ENCODE measurements at regions not wholly inside any gene's neighbourhood (a gene's known extent, or its start where the extent isn't known, plus 50 kb on each side); places are given as distances from the start of the nearest gene placed in this dataset.

DNA sequence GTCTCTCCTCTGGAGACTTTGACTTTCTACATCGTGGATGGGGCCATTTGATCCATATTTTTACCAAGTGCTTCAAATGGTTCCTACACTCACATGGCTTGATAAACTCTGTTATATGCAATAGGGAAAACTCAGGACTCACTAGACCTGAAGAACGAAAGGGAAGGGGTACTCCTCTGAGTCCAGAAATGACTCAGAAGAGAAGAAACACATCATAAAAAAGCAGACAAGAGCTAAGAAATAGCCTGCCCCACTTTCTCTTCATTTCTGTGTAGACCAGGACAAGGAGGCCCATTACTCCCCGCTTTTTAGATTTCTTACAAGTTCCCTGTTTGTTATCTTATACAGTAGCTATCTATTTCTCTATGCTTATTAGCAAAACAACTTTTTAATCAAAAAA is 369.8 kb upstream of the ARID1B start:
- DNase-seq (ENCODE audit: low read depth), result no peak

DNA sequence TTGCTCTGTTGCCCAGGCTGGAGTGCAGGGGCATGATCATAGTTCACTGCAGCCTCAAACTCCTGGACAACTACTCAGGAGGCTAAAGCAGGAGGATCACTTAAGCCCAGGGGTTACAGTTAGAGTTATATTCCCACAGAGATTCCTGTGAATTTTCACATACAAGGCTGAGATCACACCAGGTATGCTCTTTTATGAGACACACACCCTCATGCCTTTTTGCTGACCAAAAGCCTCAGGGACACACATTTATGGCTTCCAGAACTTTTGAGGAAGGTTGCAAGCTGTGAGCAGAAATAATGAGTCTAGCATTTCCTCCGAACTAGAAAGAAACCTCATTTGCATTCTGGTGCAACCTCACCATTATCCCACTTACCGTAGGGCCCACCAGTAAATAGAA is 370.5 kb upstream of the ARID1B start:
- no peak for DNase-seq (ENCODE audit: low read depth)

DNA sequence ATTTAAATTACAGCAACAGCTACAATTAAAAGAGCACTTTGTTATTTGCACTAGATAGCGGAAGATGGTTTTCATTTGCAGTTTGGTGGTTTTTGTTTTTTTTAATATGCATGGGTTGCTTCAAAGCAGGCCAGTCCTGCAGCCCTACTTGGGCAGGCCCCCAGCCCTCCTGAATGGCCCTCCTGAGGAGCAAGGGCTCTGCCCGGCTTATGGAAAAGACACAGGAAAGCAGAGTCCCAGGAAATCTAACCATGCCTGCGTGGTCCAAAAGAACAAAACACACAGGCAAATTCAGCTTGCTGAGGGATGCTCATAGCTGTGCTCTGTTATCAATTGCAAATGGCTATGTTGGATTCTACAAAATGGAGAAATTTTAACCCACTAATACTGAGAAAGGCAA is 371.1 kb upstream of the ARID1B start:
- no peak for DNase-seq (ENCODE audit: low read depth)

DNA sequence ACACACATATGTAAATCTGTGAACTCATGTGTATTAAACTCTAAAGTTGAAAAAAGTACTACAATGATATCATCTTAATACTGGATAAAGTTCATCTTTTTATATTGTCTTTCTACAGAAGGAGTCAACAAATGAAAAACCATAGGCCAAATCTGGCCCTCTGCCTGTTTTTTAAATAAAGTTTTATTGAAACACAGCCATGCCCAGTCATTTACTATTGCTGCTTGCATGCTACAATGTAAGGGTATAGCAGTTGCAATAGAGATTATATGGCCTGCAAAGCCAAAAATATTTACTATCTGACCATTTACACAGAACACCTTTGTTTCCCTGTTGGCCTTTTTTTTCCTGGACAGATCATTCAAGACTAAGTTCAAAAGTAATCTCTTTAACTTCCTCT is 374.6 kb upstream of the ARID1B start:
- no peak for DNase-seq (ENCODE audit: low read depth)

DNA sequence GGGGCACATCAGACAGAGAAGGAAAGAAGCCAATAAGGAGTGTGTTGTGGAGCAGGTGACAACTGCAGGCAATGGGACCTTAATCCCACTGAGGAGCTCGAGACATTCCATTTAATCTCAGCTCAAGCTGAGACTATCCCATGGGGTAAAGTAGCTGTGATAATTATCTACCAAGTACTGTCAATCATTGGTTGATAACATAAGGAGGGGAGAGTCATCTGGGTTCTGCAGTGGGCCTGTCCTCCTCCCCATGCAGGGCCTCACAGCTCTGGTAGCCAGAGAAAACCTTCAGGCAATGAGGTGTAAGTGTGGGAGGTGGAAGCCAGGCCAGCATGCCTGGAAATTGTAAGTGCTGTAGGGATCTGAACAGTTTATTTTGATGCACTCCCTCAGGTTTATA is 375.0 kb upstream of the ARID1B start:
- no peak for DNase-seq (ENCODE audit: low read depth)

DNA sequence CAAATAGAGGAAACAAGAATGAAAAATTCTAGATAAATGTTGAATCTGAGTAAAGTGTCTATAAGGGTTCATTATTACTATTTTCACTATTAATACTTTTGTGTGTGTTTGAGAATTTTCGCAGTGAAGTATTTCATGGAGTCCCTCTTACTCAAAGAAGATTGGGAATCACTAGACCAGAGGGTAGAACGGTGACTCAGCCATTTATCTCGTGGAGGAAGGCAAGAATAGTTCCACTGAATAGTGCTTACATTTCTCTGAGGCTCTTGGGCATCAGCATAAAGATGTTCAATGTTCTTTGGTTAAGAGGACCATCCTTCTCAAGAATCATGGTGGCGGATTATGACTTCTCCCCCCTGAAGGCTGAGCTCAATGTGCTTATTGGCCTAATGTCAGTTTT is 376.7 kb upstream of the ARID1B start:
- DNase-seq (ENCODE audit: low read depth), result no peak

DNA sequence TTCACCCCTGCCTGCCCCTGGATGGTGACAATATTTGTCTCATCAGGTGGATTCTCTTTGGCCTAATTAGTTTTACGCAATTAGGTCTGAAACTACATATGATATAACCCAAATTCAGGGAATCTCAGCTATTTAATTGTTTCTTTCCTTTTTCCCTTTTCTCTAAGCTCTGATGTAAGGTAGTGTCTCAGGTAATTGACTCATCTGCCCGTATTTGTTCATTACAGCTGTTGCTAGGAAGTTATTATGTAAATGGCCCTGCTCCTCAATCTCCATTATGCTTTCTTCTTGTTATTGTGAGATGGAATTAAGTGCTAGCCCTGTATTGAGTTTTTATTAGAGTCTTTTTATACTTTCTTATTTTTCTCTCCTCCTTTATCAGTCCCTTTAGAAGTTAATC is 378.2 kb upstream of the ARID1B start:
- no peak for DNase-seq (ENCODE audit: low read depth)

DNA sequence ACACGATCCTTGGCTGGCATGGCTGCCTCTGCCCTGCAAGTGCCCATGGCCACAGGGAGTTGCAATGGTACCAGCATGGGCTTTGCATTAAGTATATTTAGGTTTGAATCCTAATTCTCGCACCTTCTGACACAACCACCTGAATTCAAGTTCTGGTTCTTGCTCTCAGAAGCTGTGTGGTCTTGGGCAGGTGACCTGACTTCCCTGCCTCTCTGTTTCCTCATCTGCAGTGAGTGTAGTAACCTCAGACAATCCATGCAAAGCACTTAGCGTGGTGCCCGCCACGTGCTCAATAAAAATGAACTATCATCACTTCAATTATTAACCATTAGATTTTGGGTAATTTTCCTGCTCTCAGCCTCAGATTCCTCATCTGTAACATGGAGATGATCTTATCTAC is 378.8 kb upstream of the ARID1B start:
- DNase-seq (ENCODE audit: low read depth), result no peak

DNA sequence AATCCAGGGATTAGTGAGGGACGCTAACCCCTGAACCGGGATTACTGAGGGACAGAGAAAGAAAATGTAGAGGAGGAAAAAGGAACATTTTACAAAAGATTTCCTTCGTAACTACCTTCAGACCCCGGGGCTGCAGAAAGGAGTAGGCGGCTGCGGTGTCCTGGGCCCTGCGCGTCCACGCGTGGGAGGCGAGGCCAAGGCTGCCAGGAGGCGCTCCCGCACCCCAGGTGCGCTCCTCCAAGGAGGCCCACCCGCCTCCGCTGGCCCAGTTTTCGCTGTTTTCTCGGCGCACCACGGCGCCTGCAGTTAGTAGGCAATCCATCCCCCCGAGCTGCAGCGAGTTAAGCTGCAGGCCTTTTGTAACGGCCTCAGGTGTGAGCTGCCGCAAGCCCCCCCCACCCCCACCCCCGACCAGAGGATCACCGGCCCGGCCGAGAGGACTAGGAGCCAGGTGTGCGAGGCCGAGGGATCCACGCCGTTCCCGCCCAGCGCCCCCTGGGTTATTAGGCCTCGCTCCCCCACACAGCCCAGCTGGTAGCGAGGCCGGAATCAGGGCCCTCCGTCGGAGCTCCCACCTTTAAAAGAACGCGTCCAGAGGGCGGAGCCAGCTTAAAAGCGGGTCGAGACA is 380.3 kb upstream of the ARID1B start:
- no peak for DNase-seq (ENCODE audit: low read depth)

DNA sequence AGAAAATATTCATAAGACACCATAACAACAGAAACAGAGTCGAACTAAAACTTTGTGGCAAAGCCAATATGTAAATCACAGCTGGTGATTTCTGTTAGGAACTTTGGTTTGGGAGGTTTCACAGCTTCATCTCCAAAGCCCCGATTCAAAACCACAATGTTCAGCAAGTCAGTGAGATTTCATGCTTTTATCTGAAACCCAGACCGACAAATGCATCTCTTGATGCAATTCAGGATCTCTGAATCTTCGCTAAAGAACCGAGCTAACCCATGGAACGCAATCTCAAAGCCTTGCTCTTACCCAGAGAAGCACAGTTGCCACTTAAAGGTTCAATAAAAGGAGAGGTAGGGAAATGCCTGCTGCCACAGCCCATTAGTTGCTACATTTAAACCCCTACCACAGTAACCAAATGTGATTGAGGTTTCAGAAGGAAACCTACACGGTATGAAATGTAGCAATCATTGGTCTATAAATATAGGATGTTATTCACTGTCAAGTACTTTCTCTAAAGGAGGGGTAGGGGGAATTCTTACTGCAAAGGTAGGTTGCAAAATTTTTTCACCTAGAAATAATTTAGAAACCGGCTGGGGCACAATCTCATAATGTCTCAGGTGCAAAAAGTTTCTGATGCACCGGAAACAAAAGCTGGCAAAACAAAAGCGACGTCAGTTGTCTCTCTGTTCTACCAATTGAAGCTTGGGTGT is 381.0 kb upstream of the ARID1B start:
- DNase-seq (ENCODE audit: low read depth), result no peak

DNA sequence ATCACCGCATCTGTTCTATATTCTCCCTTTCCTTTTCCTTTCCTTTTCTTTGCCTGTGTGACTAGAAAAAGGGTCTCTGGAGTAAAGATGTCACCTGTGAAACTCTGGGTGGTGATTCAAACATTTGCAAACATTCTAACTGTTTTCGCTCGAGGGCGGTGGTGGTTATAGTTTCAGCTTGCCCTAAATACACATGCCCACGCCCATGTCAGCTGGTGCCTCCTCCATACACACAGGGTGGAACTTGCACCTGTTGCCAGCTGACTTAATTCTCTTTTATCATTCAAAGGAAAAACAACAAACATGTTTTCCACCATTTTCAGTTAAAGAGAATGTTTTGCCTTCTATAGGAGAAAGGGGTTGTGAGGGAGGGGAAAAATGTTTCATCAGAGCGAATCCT is 381.9 kb upstream of the ARID1B start:
- DNase-seq (ENCODE audit: low read depth), result no peak

DNA sequence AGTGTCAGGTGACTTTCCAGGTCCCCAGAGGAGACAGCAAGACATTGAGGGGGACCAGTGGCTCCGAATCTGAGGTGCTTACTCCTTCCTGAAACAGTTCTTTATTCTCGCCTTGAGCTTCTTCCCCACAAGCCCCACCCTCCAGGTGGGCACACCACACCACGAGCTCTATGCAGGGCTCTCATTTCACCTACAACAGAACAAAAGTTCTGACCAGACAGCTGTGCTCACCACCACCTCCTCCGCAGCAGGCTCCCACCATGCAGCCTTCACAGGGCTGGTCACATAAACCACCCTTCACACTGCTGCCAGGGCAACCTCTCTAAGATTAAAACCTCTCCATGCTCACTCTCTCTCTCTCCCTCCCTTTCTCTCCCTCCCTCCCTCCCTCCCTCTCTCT is 384.5 kb upstream of the ARID1B start:
- DNase-seq (ENCODE audit: low read depth), result no peak

DNA sequence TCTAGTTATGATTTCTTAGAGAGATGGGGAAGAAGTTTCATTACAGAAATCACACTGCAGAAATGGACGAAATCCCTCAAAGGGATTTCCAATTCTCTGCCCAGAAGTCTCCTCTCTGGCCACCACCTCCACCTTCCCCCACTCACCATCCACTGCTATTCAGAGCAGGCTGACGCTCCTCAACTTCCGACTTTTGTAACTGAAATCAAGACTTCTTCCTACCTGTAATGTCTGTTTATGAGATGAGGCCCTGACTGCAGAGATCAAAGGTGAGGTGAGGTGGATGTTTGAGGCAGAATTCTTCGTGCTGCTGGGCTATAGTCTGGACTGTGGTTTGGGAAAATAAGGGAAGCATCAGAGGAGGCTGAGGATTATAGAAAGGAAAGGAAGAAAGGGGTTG is 385.2 kb upstream of the ARID1B start:
- no peak for DNase-seq (ENCODE audit: low read depth)

DNA sequence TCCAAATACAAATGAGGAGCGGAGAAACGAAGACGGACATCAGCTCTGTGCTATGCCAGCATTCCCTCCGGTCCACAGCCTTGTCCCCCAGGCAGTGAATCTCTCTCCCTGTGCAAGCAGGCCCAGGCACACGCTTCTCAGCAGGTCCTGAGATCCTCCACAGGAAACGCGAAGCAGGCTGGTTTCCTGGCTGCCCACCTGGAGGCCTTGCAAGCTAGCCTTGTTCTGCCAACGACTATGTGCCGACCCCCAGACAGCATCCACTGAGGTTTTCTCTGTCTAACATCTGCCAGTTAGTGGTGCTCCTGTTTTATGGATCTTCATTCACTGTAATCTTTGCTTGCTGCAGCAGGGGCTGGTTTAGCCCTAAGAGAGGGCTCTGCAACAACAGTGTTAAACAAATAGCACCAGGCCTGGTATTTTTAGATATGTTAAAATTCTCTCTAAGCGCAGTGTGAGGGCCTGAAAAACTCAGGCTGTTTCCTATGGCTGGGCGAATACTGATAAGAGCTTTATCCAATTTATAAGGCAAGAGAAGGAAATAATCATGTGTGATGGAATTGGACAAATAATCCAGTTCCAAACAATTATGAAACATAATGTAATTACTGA is 386.0 kb upstream of the ARID1B start:
- no peak for DNase-seq (ENCODE audit: low read depth)

DNA sequence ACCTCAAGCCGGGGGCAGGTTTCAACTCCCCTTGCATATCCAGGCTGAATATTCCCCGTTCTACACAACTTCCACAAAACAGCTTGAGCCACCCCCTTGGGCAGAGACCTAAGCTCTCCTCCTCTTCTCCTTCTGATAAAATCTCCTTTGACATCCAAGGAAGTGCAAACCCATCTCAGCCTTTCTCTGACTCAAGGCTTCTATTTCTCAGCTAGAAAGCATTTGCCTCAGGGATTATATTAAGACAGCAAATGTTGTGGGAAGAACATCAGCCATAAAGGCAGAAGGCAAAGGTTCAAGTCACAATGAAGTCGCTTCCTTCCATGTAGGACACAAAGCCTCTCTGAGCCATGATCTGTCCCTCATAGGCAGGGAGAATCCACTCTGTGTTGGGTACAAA is 386.6 kb upstream of the ARID1B start:
- DNase-seq (ENCODE audit: low read depth), result no peak

DNA sequence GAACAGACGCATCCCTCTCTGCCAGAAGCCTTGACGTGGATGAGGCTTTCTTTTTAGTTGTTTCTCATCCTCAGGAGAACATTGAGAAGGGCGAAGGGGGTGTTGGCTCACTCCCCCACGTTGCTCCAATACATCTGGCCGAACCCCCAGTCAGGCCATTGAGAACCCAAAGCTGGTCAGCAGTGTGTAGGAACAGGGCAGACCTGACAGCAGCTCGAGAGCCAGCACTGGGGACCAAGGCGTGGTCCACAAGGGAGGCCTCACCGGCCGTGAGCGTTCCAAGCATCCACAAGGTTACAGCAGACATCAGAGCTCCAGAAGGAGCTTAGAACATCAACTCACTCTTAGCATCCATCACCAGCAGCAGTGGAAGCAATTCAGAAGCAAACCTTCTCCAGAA is 387.9 kb upstream of the ARID1B start:
- no peak for DNase-seq (ENCODE audit: low read depth)

DNA sequence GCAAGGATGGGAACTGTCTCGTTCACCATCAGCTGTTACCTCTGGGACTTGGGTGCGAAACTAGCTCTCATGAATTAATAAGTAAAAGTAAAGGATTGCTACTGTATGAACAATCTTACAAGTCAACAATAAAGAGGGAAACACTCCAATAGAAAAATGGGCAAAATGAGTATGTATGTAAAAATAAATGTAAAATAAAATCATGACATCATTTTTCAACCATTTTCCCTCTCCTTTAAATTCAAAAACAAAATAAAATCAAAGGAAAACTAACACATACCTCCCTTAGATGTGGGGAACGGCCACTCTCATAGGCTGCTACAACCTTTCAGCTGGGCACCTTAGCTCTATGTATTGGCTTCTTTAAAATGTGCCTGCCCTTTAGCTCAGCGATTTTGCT is 389.7 kb upstream of the ARID1B start:
- DNase-seq (ENCODE audit: low read depth), result no peak

DNA sequence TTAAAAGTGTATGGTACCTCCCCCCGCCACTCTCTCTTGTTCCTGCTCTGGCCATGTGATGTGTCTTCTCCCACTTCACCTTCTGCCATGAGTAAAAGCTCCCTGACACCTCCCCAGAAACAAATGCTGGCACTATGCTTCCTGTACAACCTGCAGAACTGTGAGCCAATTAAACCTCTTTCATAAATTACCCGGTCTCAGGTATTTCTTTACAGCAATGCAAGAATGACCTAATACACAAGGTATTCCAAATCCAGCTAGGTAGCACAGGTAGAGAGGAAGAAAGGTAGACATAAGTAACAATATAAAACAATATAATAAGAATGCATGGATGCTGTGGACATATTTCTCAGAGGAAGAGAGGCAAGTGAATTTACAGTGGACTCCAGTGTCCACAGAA is 394.1 kb upstream of the ARID1B start:
- no peak for DNase-seq (ENCODE audit: low read depth)

DNA sequence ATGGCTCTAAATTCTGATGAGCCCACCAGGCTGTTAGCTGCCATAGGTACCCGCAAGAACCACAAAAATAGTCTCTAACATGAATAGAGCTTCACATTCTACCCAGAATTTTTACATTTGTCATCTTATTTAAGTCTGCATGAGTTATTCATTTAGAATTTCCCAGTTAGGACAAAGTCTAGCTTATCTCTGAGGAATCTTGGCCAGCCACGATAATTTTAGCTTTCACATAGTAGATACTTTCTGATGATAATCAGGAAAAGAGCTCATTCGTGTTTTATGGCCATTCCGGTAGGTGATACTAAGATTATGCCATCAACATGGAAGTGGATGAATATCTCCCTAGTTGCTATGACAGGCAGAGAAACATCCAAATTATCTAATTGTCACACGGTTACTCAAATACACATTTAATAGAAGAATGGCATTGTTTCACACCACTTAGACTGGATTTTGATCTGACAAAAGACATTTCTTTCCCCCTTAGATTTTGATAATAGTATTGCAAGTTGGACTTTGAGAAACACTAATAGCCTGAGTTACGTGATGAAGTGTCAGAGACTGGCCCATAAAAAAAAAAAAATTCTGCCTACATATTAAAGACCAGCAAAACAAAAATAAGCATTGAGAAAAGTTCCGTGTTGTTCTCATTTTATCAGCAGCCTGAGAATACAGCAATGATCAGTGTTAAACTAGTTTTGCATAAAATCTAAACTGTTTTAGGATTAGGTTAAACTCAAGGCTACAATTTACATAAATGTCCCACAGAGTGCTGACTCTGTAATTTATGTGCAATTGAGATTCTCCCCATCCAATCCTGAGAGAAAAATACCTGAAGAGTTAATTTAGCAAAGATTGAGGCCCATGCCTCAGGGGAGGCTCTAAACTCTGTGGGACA is 397.5 kb upstream of the ARID1B start:
- no peak for DNase-seq (ENCODE audit: low read depth)

DNA sequence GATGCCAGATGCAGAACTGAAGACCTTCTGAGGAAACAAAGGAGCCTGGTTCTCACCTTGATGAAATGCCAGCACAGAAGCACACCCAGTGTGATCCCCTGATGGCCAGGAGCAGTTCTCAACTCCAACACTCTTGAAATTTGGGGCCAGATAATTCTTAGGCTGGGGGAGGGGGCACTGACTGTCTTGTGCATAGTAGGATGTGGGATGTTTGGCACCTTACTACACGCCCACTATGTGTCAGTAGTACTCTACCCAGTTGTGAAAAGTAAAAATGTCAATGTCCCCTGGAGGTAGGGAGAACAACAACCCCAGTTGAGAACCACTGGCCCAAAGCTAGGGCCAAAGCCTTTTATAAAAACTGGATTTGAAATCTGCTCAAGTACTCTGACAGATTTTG is 398.3 kb upstream of the ARID1B start:
- no peak for DNase-seq (ENCODE audit: low read depth)

DNA sequence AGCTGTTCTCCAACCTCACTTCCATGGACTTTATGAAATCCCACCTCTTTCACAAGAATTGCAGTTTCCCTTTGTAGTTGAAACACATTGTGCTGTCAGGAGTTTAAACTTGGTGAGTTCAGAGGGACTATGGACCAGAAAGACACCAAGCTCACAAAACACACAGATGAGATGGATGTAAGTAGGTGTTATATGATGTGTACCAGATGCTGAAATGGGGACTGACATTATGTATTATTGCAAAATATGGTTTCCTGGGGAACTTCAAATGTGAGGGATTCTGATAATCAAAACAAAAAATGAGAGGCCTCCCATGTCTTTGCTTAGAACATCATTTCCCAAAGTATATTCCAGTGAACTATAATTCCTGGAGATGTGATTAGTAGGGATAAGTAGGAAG is 401.1 kb upstream of the ARID1B start:
- no peak for DNase-seq (ENCODE audit: low read depth)

DNA sequence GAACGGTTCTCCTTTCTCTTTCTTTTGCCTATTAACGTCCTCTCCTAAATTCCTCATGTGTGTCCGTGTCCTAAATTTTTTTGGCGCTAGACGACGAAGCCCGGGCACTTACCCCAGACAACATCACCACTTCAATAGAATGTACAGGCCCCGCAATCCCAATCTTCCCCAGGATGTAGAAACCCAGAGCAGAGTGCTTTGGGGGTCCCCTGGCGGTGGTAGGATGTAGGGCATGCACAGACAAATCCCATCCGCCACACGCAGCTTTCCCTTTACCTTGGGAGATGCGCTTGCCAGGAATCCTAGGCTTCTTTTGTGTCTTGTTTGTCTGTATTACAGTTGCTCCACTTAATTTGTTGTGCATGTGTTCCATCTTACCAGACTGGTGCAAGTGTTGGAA is 417.3 kb upstream of the ARID1B start:
- no peak for DNase-seq (ENCODE audit: low read depth)

DNA sequence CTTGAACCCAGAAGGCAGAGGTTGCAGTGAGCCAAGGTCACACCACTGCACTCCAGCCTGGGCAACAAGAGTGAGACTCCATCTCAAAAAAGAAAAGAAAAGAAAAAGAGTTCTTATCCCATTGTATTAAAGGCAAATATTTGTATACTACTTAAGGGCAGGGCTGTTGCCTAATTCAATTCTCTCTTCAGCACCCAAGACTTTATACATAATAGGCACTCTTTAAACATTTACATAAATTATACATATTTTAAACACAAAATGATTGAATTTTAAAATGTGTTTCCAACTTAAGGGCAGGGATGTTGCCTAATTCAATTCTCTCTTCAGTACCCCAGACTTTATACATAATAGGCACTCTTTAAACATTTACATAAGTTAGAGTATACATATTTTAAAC is 424.3 kb upstream of the ARID1B start:
- DNase-seq (ENCODE audit: low read depth), result no peak
